ENCODE measurements at regions not wholly inside any gene's neighbourhood (a gene's known extent, or its start where the extent isn't known, plus 50 kb on each side); places are given as distances from the start of the nearest gene placed in this dataset.

GRCh38 chr2:217178341-217178740 lies 318.5 kb upstream of the TNP1 start:
- TF ChIP-seq EZH2 (IDR thresholded peaks at IDR 0.05; ENCODE audit: borderline replicate concordance) (no peak), CTCF (IDR thresholded peaks at IDR 0.05; ENCODE audit: poor library complexity) (no peak)
